Naive thymus-derived CD4-positive, alpha-beta T cell (primary cell): ENCODE measurements at regions not wholly inside any gene's neighbourhood (a gene's known extent, or its start where the extent isn't known, plus 50 kb on each side); places are given as distances from the start of the nearest gene placed in this dataset.

Experiments
- ATAC-seq: fragments of 150-1000 bp; cut with Tn5 transposase; 2 replicates; pipeline ENCODE4 v1.10.0; 2021; ENCODE audit warnings: mild to moderate bottlenecking, moderate library complexity
- CTCF ChIA-PET: fragments of 350-600 bp; sonication (Branson Sonifier 250); formaldehyde crosslinking; loops from one replicate; lab custom pipeline; 2021; ENCODE audit warnings: antibody characterized with exemption; lab: Charles Lee
- POLR2A ChIA-PET: fragments of 350-600 bp; sonication (Branson Sonifier 250); formaldehyde crosslinking; loops from one replicate; lab custom pipeline; 2021; ENCODE audit warnings: antibody characterized with exemption, inconsistent platforms; lab: Charles Lee
- DNase-seq, 9 donors: peaks; one replicate each; pipeline versions ENCODE4 v3.0.0 to v3.0.0-alpha.2; 2020 to 2022; ENCODE audit warnings: mixed read lengths in 1 of 9
- H3K27ac ChIP-seq: one replicate; pipeline ENCODE4 v1.7.0; 2013; ENCODE audit warnings: mild to moderate bottlenecking, low read depth, low read length, moderate library complexity
- H3K27me3 ChIP-seq, 2 donors: one replicate each; pipeline ENCODE4 v1.7.0; 2013; ENCODE audit warnings: low read length in 2 of 2, mild to moderate bottlenecking in 2 of 2, moderate library complexity in 2 of 2; ENCODE audit not compliant: control insufficient read depth in 2 of 2, insufficient read depth in 2 of 2
- H3K36me3 ChIP-seq, 3 experiments: 1 replicate in 2 of 3; 2 replicates in 1 of 3; pipeline ENCODE4 v1.7.0; 2013; ENCODE audit warnings: low read length in 3 of 3, mild to moderate bottlenecking in 3 of 3, moderate library complexity in 1 of 3; ENCODE audit not compliant: insufficient read depth in 3 of 3, control insufficient read depth in 2 of 3
- H3K4me1 ChIP-seq, 2 donors: one replicate each; pipeline ENCODE4 v1.7.0; 2013; ENCODE audit warnings: low read length in 2 of 2, mild to moderate bottlenecking in 2 of 2, moderate library complexity in 1 of 2; ENCODE audit not compliant: control insufficient read depth in 2 of 2, insufficient read depth in 2 of 2
- H3K4me3 ChIP-seq: 2 replicates; pipeline ENCODE4 v1.7.0; 2013; ENCODE audit warnings: mild to moderate bottlenecking, low read length
- H3K9me3 ChIP-seq, 3 experiments: 1 replicate in 2 of 3; 2 replicates in 1 of 3; pipeline ENCODE4 v1.7.0; 2013; ENCODE audit warnings: low read length in 3 of 3; ENCODE audit not compliant: control insufficient read depth in 2 of 3
- H3K27ac Mint-ChIP-seq, 9 donors: one replicate each; pipeline ENCODE4 v1.8.0; 2020 to 2022; ENCODE audit warnings: mixed read lengths in 9 of 9, mild to moderate bottlenecking in 8 of 9, moderate library complexity in 5 of 9, inconsistent platforms in 2 of 9
- H3K27me3 Mint-ChIP-seq, 5 donors: one replicate each; pipeline ENCODE4 v1.8.0; 2021 to 2022; ENCODE audit warnings: mixed read lengths in 5 of 5, mild to moderate bottlenecking in 1 of 5
- H3K36me3 Mint-ChIP-seq, 5 donors: one replicate each; pipeline ENCODE4 v1.8.0; 2020 to 2022; ENCODE audit warnings: mixed read lengths in 5 of 5, mild to moderate bottlenecking in 3 of 5, inconsistent platforms in 1 of 5
- H3K4me1 Mint-ChIP-seq, 7 donors: one replicate each; pipeline ENCODE4 v1.8.0; 2020 to 2022; ENCODE audit warnings: mixed read lengths in 7 of 7, mild to moderate bottlenecking in 3 of 7, inconsistent platforms in 1 of 7
- H3K4me3 Mint-ChIP-seq, 10 donors: one replicate each; pipeline ENCODE4 v1.8.0; 2020 to 2022; ENCODE audit warnings: mild to moderate bottlenecking in 10 of 10, mixed read lengths in 10 of 10, moderate library complexity in 6 of 10, inconsistent platforms in 2 of 10
- H3K9me3 Mint-ChIP-seq, 11 donors: one replicate each; pipeline ENCODE4 v1.8.0; 2020 to 2022; ENCODE audit warnings: mixed read lengths in 11 of 11, mild to moderate bottlenecking in 4 of 11, inconsistent platforms in 1 of 11, moderate library complexity in 1 of 11
- intact Hi-C, 2 donors: fragments of 100-400 bp; cut with micrococcal nuclease; formaldehyde crosslinking; loops; one replicate each; pipeline ENCODE4 v1.15.1; 2023

DNA sequence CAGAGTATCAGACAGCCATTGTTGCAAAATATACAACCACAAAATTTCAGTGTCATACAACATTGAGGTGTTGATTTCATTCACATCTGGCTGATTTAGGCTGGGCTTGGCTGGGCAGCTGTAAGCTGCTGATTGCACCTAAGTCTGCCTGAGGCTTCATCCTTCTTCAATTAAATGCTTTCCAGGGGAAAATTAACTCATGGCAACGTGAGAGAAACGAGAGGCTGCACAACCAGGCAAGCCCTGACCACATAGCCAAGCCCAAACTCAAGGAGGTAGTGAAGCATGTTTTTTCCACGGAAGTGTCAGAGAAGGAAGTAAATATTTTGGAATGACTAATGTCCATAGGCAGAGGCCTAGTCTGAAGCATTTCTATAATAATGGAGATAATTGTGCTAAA is 273.8 kb upstream of the ZC3H12C start:
- H3K4me3 ChIP-seq = no peak overlapping the region
- no peak overlapping the region for H3K4me3 Mint-ChIP-seq
- POLR2A ChIA-PET = no interaction called here

DNA sequence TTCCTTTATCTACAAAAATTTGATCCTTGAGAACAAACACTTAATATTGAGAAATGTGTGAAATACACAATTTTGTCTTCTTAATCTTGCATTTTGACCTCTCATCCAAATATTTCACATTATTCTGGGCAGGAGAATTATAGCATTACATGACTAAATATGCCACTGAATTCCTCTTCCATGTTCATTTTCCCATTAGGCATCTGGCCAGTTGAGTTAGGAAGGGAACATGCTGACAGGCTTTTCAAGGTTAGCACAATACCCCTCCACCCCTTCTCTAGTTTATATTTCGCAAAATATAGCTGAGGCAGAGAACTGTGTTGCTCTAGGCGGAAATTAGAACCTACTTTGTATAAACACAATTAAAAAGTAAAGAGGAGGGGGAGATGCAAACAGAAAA is 271.7 kb upstream of the ZC3H12C start:
- H3K36me3 Mint-ChIP-seq = no peaks in the 10 kb centered on the region
- ChIA-PET CTCF (no interaction called here), POLR2A (no interaction called here)
- ATAC-seq = no peak
- H3K4me3 Mint-ChIP-seq = no peak overlapping the region
- no peak overlapping the region for H3K27ac ChIP-seq
- intact Hi-C loops = no loop called here
- H3K9me3 Mint-ChIP-seq = peaks cover 0 to 1% (median 0%) of the 10 kb centered on the region in 11 donors
- H3K4me1 Mint-ChIP-seq = peaks cover 0 to 9% (median 4%) of the 10 kb centered on the region in 7 donors
- no peaks in the 10 kb centered on the region for H3K9me3 ChIP-seq
- H3K4me1 ChIP-seq = no peaks in the 10 kb centered on the region
- H3K27ac Mint-ChIP-seq = no peak overlapping the region
- no peak overlapping the region for H3K4me3 ChIP-seq
- H3K27me3 Mint-ChIP-seq = peaks cover 0 to 5% (median 0%) of the 10 kb centered on the region in 5 donors
- H3K27me3 ChIP-seq = no peaks in the 10 kb centered on the region
- H3K36me3 ChIP-seq = no peaks in the 10 kb centered on the region
- DNase-seq = no peak

More for the DNA sequence above, 273.8 kb upstream of the ZC3H12C start:
- CTCF ChIA-PET = no interaction called here
- DNase-seq = no peak
- Histone ChIP-seq H3K27me3 (no peaks in the 10 kb centered on the region), H3K27ac (no peak overlapping the region), H3K36me3 (no peaks in the 10 kb centered on the region), H3K4me1 (no peaks in the 10 kb centered on the region), H3K9me3 (no peaks in the 10 kb centered on the region)
- Mint-ChIP-seq H3K27ac (no peak overlapping the region), H3K27me3 (peaks cover 0 to 5% (median 0%) of the 10 kb centered on the region in 5 donors), H3K4me1 (peaks cover 0 to 9% (median 4%) of the 10 kb centered on the region in 7 donors), H3K36me3 (no peaks in the 10 kb centered on the region), H3K9me3 (peaks cover 0 to 4% (median 0%) of the 10 kb centered on the region in 11 donors)
- intact Hi-C loops = no loop called here
- ATAC-seq = no peak

GRCh38 chr11:109822436-109823102 is 270.6 kb upstream of the ZC3H12C start:
- H3K4me1 ChIP-seq = no peaks in the 10 kb centered on the region
- no peak overlapping the region for H3K27ac ChIP-seq
- POLR2A ChIA-PET = no interaction called here
- H3K4me3 ChIP-seq = no peak overlapping the region
- CTCF ChIA-PET = no interaction called here
- H3K27me3 ChIP-seq = no peaks in the 10 kb centered on the region
- Mint-ChIP-seq H3K4me3 (no peak overlapping the region), H3K4me1 (peaks cover 0 to 9% (median 4%) of the 10 kb centered on the region in 7 donors), H3K27me3 (peaks cover 0 to 5% (median 0%) of the 10 kb centered on the region in 5 donors), H3K27ac (no peak overlapping the region), H3K36me3 (no peaks in the 10 kb centered on the region), H3K9me3 (peaks cover 0 to 1% (median 0%) of the 10 kb centered on the region in 11 donors)
- H3K36me3 ChIP-seq = no peaks in the 10 kb centered on the region
- intact Hi-C loops = no loop called here
- no peak for ATAC-seq
- H3K9me3 ChIP-seq = no peaks in the 10 kb centered on the region
- no peak for DNase-seq

- Mint-ChIP-seq H3K4me3 (no peak overlapping the region), H3K36me3 (no peaks in the 10 kb centered on the region), H3K27ac (no peak overlapping the region), H3K27me3 (peaks cover 0 to 5% (median 0%) of the 10 kb centered on the region in 5 donors), H3K4me1 (no peaks in the 10 kb centered on the region), H3K9me3 (peaks cover 0 to 5% (median 0%) of the 10 kb centered on the region in 11 donors)
- DNase-seq = no peak
- no peak overlapping the region for H3K4me3 ChIP-seq
- ChIA-PET CTCF (no interaction called here), POLR2A (interaction anchor here (0.6 kb wide), 1 partner anchor 487 kb away, joined by 4 read pairs; no protein-coding TSS in a partner anchor)
- H3K36me3 ChIP-seq = no peaks in the 10 kb centered on the region
- no peaks in the 10 kb centered on the region for H3K9me3 ChIP-seq
- H3K27ac ChIP-seq = no peak overlapping the region
- intact Hi-C loops = no loop called here
- ATAC-seq = no peak
- H3K27me3 ChIP-seq = no peaks in the 10 kb centered on the region
- H3K4me1 ChIP-seq = no peaks in the 10 kb centered on the region
These were observed 264.8 kb upstream of the ZC3H12C start for GRCh38 chr11:109828387-109828786.

- Histone ChIP-seq H3K4me3 (no peak overlapping the region), H3K27ac (no peak overlapping the region), H3K27me3 (no peaks in the 10 kb centered on the region), H3K4me1 (no peaks in the 10 kb centered on the region), H3K36me3 (no peaks in the 10 kb centered on the region), H3K9me3 (no peaks in the 10 kb centered on the region)
- Mint-ChIP-seq H3K36me3 (peaks cover 0 to 4% (median 0%) of the 10 kb centered on the region in 5 donors), H3K9me3 (peaks cover 0 to 11% (median 2%) of the 10 kb centered on the region in 11 donors), H3K4me1 (peaks cover 0 to 3% (median 0%) of the 10 kb centered on the region in 7 donors), H3K27me3 (peaks cover 0 to 13% (median 0%) of the 10 kb centered on the region in 5 donors), H3K4me3 (no peak overlapping the region), H3K27ac (no peak overlapping the region)
- intact Hi-C loops = no loop called here
- CTCF ChIA-PET = no interaction called here
- ATAC-seq (no peak), DNase-seq (no peak)
- POLR2A ChIA-PET = no interaction called here
These were observed 255.2 kb upstream of the ZC3H12C start for GRCh38 chr11:109838026-109838425.

DNA sequence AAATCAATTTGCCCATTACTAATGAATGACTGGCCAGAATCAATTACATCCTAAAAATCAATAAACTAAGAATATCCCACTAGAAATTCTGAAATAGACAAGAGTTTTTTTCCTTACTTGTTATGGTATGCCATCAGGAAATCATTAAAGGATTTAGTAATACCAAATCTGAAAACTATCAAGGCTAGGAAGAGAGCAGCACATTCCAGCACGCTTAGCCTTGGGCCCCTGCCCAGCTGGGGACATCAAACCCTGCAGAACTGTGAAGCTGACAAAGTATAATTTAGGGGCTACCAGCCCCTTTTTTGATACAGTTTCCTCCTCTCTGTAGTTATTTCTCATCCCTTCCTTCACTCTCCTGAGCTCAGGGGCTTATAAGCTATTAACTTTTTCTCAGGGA is 247.8 kb upstream of the ZC3H12C start:
- no peaks in the 10 kb centered on the region for H3K36me3 ChIP-seq
- no peak overlapping the region for H3K27ac Mint-ChIP-seq
- H3K27me3 ChIP-seq = no peaks in the 10 kb centered on the region
- peaks cover 0 to 15% (median 2%) of the 10 kb centered on the region in 11 donors for H3K9me3 Mint-ChIP-seq
- H3K9me3 ChIP-seq = no peaks in the 10 kb centered on the region
- CTCF ChIA-PET = no interaction called here
- POLR2A ChIA-PET = no interaction called here
- no peak overlapping the region for H3K4me3 ChIP-seq
- peaks cover 0 to 7% (median 3%) of the 10 kb centered on the region in 5 donors for H3K27me3 Mint-ChIP-seq
- intact Hi-C loops = no loop called here
- peaks cover 0 to 4% (median 0%) of the 10 kb centered on the region in 5 donors for H3K36me3 Mint-ChIP-seq
- H3K27ac ChIP-seq = no peak overlapping the region
- no peaks in the 10 kb centered on the region for H3K4me1 ChIP-seq
- no peak overlapping the region for H3K4me3 Mint-ChIP-seq
- ATAC-seq = no peak
- peaks cover 0 to 3% (median 0%) of the 10 kb centered on the region in 7 donors for H3K4me1 Mint-ChIP-seq
- DNase-seq = no peak

DNA sequence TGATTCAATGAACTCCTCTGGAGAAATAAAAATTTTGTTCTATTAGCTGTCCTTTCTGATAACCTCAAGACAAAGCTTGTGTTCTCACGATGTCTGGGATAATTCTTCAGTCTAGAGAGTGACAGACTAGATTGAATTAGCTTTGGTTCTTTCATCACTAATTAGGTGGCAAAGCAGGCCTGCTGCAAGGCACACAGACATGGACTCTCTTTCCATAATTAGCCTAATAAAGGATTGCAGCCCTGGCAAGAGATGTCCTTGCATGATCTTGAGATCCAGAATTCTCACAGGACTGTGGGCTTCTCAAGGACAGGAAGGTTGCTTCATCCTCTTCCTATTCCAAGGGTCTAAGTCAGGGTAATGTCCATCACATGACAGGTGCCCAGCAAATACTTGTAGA is 245.6 kb upstream of the ZC3H12C start:
- H3K9me3 ChIP-seq = no peaks in the 10 kb centered on the region
- no peak overlapping the region for H3K27ac ChIP-seq
- intact Hi-C loops = no loop called here
- H3K4me1 Mint-ChIP-seq = no peaks in the 10 kb centered on the region
- ATAC-seq (no peak), DNase-seq (no peak)
- no peaks in the 10 kb centered on the region for H3K27me3 ChIP-seq
- peaks cover 0 to 5% (median 0%) of the 10 kb centered on the region in 11 donors for H3K9me3 Mint-ChIP-seq
- H3K36me3 ChIP-seq = no peaks in the 10 kb centered on the region
- no peaks in the 10 kb centered on the region for H3K36me3 Mint-ChIP-seq
- CTCF ChIA-PET = no interaction called here
- no peak overlapping the region for H3K27ac Mint-ChIP-seq
- no peak overlapping the region for H3K4me3 Mint-ChIP-seq
- POLR2A ChIA-PET = no interaction called here
- peaks cover 0 to 7% (median 0%) of the 10 kb centered on the region in 5 donors for H3K27me3 Mint-ChIP-seq
- no peaks in the 10 kb centered on the region for H3K4me1 ChIP-seq
- H3K4me3 ChIP-seq = no peak overlapping the region
